ENCODE measurements at regions not wholly inside any gene's neighbourhood (a gene's known extent, or its start where the extent isn't known, plus 50 kb on each side); places are given as distances from the start of the nearest gene placed in this dataset.
"Not testable (repeated sequence)": the region's sequence is repeated elsewhere in the genome, so short reads cannot be mapped to it uniquely, and the experiment has no call there.

GRCh38 chr2:62410015-62410453 is 96.0 kb downstream of the TMEM17 start:
- no peak for DNase-seq

GRCh38 chr2:62409442-62409841 is 96.6 kb downstream of the TMEM17 start:
- no peak for DNase-seq

GRCh38 chr2:62408241-62408677 is 97.7 kb downstream of the TMEM17 start:
- DNase-seq = no peak

- DNase-seq = no peak
These were observed 98.2 kb downstream of the TMEM17 start for GRCh38 chr2:62407838-62408237.

GRCh38 chr2:62407401-62407800 is 98.6 kb downstream of the TMEM17 start:
- DNase-seq = no peak

GRCh38 chr2:62406573-62407043 is 99.4 kb downstream of the TMEM17 start:
- DNase-seq = no peak

GRCh38 chr2:62404913-62405312 is 101.1 kb downstream of the TMEM17 start:
- no peak for DNase-seq

- no peak for DNase-seq
These were observed 103.8 kb downstream of the TMEM17 start for GRCh38 chr2:62402156-62402555.

- no peak for DNase-seq
These were observed 107.6 kb downstream of the TMEM17 start for GRCh38 chr2:62398356-62398755.

- DNase-seq = no peak
These were observed 109.1 kb downstream of the TMEM17 start for GRCh38 chr2:62396880-62397279.

- no peak for DNase-seq
These were observed 112.7 kb downstream of the TMEM17 start for GRCh38 chr2:62393293-62393692.

- no peak for DNase-seq
These were observed 114.3 kb downstream of the TMEM17 start for GRCh38 chr2:62391696-62392095.

GRCh38 chr2:62386378-62386777 is 119.6 kb downstream of the TMEM17 start:
- DNase-seq = not testable (repeated sequence)

GRCh38 chr2:62383846-62384245 is 122.1 kb downstream of the TMEM17 start:
- no peak for DNase-seq

- DNase-seq = no peak
These were observed 123.2 kb downstream of the TMEM17 start for GRCh38 chr2:62382757-62383156.

GRCh38 chr2:62382122-62382521 is 123.9 kb downstream of the TMEM17 start:
- no peak for DNase-seq

- no peak for DNase-seq
These were observed 124.3 kb downstream of the TMEM17 start for GRCh38 chr2:62381656-62382055.

GRCh38 chr2:62379566-62379965 is 126.4 kb downstream of the TMEM17 start:
- DNase-seq = no peak

GRCh38 chr2:62375113-62375420 is 130.9 kb downstream of the TMEM17 start:
- DNase-seq = no peak

- no peak for DNase-seq
These were observed 131.5 kb downstream of the TMEM17 start for GRCh38 chr2:62374301-62375112.

- no peak for DNase-seq
These were observed 133.2 kb downstream of the TMEM17 start for GRCh38 chr2:62372824-62373223.

GRCh38 chr2:62370321-62371250 is 135.4 kb downstream of the TMEM17 start:
- DNase-seq = no peak

GRCh38 chr2:62369541-62370202 is 136.3 kb downstream of the TMEM17 start:
- DNase-seq = no peak
